ENCODE measurements at regions not wholly inside any gene's neighbourhood (a gene's known extent, or its start where the extent isn't known, plus 50 kb on each side); places are given as distances from the start of the nearest gene placed in this dataset.

DNA sequence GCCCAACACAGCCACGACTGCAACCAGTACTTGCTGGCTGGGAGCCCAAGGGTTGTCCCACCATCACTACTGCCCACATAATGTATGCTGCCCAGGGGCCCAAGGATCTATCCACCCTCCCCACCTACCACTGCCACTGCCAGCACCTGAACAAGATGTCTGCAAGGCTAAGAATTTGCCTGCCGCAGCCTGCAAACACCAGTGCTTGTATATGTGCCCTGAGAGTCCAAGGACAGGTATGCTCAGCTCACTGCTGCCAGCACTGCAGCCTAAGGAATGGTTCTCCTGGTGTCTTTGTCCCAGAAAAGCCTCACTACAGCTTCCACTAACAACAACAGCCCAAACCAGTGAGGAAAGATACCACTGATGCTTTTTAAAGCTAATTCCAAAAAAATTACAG is 1174.0 kb downstream of the SORCS1 start:
- TF ChIP-seq EZH2 (IDR thresholded peaks at IDR 0.05; ENCODE audit: borderline replicate concordance, insufficient read depth, low read depth, low read length, poor library complexity, severe bottlenecking) (no peak), CTCF (IDR thresholded peaks at IDR 0.05) (no peak)
- DNase-seq: no peak
- Histone ChIP-seq H3K36me3 (replicated peaks in 1 of 2; ENCODE audit: control extremely low read depth in 1 of 2, control insufficient read depth in 1 of 2, extremely low read depth in 1 of 2, insufficient read depth in 2 of 2, low read length in 1 of 2) (no peaks in the 10 kb centered on the region), H2AFZ (ENCODE audit: insufficient read depth, low read depth, low read length, poor library complexity, severe bottlenecking) (no peak overlapping the region), H3K4me1 (ENCODE audit: control insufficient read depth in 2 of 2, insufficient read depth in 2 of 2, low read length in 2 of 2) (no peaks in the 10 kb centered on the region), H4K20me1 (ENCODE audit: control insufficient read depth, insufficient read depth, low read length, poor library complexity, severe bottlenecking) (no peaks in the 10 kb centered on the region), H3K9ac (ENCODE audit: low read length) (no peak overlapping the region), H3K27ac (ENCODE audit: low read length in 2 of 2) (no peak overlapping the region), H3K27me3 (replicated peaks in 1 of 4; ENCODE audit: control extremely low read depth in 1 of 4, control insufficient read depth in 3 of 4, insufficient read depth in 4 of 4, low read length in 3 of 4) (no peaks in the 10 kb centered on the region), H3K4me2 (replicated peaks; ENCODE audit: low read depth, low read length, poor library complexity, severe bottlenecking) (no peak overlapping the region), H3K9me3 (ENCODE audit: control extremely low read depth in 1 of 3, control insufficient read depth in 2 of 3, insufficient read depth in 1 of 3, low read length in 2 of 3) (peaks cover 0 to 9% (median 0%) of the 10 kb centered on the region in 3 donors), H3K4me3 (ENCODE audit: control extremely low read depth in 1 of 5, extremely low read depth in 1 of 5, insufficient read depth in 1 of 5, low read depth in 2 of 5, low read length in 4 of 5) (no peak overlapping the region), H3K79me2 (ENCODE audit: control insufficient read depth, insufficient read depth, low read length) (no peaks in the 10 kb centered on the region)
- no peak for ATAC-seq (ENCODE audit: low read depth)
- intact Hi-C loops (cut with micrococcal nuclease): no loop called here
- H3K9me3 Mint-ChIP-seq (ENCODE audit: insufficient read depth): peaks cover 8% of the 10 kb centered on the region
- H3K4me1 Mint-ChIP-seq: no peaks in the 10 kb centered on the region
- ChIA-PET POLR2A (no interaction called here), CTCF (no interaction called here)
- H3K27me3 Mint-ChIP-seq: no peaks in the 10 kb centered on the region
- no peak overlapping the region for H3K4me3 Mint-ChIP-seq
- H3K27ac Mint-ChIP-seq: no peak overlapping the region
- 86% methylated on average over 2 of the region's 2 CpGs for WGBS (ENCODE audit: insufficient coverage)

DNA sequence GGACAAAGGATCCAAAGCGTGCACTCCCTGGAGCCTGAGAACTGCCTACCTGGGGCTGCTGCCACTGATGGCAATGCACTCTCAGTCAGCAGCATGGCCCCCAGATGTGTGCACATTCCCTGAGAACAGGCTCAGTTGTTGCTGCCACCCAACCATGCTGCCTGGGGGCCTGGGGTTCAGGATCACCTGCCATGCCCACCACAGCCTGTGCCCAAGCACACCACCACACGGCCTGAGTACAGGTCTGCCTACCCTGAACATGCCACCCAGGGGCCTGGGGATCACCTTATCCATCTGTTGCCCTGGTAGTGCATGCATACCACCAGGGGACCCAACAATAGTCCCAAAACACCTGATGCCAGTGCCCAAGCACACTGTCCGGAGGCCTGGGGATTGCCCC is 1174.5 kb downstream of the SORCS1 start:
- ATAC-seq (ENCODE audit: low read depth) (no peak), DNase-seq (no peak)
- Histone ChIP-seq H3K27me3 (replicated peaks in 1 of 4; ENCODE audit: control extremely low read depth in 1 of 4, control insufficient read depth in 3 of 4, insufficient read depth in 4 of 4, low read length in 3 of 4) (no peaks in the 10 kb centered on the region), H3K27ac (ENCODE audit: low read length in 2 of 2) (no peak overlapping the region), H3K4me2 (replicated peaks; ENCODE audit: low read depth, low read length, poor library complexity, severe bottlenecking) (no peak overlapping the region), H3K9ac (ENCODE audit: low read length) (no peak overlapping the region), H3K36me3 (replicated peaks in 1 of 2; ENCODE audit: control extremely low read depth in 1 of 2, control insufficient read depth in 1 of 2, extremely low read depth in 1 of 2, insufficient read depth in 2 of 2, low read length in 1 of 2) (no peaks in the 10 kb centered on the region), H3K79me2 (ENCODE audit: control insufficient read depth, insufficient read depth, low read length) (no peaks in the 10 kb centered on the region), H3K4me1 (ENCODE audit: control insufficient read depth in 2 of 2, insufficient read depth in 2 of 2, low read length in 2 of 2) (no peaks in the 10 kb centered on the region), H3K9me3 (ENCODE audit: control extremely low read depth in 1 of 3, control insufficient read depth in 2 of 3, insufficient read depth in 1 of 3, low read length in 2 of 3) (peaks cover 0 to 9% (median 0%) of the 10 kb centered on the region in 3 donors), H4K20me1 (ENCODE audit: control insufficient read depth, insufficient read depth, low read length, poor library complexity, severe bottlenecking) (no peaks in the 10 kb centered on the region), H2AFZ (ENCODE audit: insufficient read depth, low read depth, low read length, poor library complexity, severe bottlenecking) (no peak overlapping the region), H3K4me3 (ENCODE audit: control extremely low read depth in 1 of 5, extremely low read depth in 1 of 5, insufficient read depth in 1 of 5, low read depth in 2 of 5, low read length in 4 of 5) (no peak overlapping the region)
- no peak for TF ChIP-seq EZH2 (IDR thresholded peaks at IDR 0.05; ENCODE audit: borderline replicate concordance, insufficient read depth, low read depth, low read length, poor library complexity, severe bottlenecking)
- no peak for TF ChIP-seq CTCF (IDR thresholded peaks at IDR 0.05)
- Mint-ChIP-seq H3K27ac (no peak overlapping the region), H3K27me3 (no peaks in the 10 kb centered on the region), H3K4me1 (no peaks in the 10 kb centered on the region), H3K4me3 (no peak overlapping the region), H3K9me3 (ENCODE audit: insufficient read depth) (peaks cover 8% of the 10 kb centered on the region)
- CTCF ChIA-PET: interaction anchor here (0.6 kb wide), 1 partner anchor 26 kb away, joined by 3 read pairs; no protein-coding TSS in a partner anchor
- 92% methylated on average over 3 of the region's 3 CpGs for WGBS (ENCODE audit: insufficient coverage)
- POLR2A ChIA-PET: no interaction called here
- intact Hi-C loops (cut with micrococcal nuclease): no loop called here

Data from B cell (primary cell).